Fibroblast of lung (primary cell): ENCODE measurements at regions not wholly inside any gene's neighbourhood (a gene's known extent, or its start where the extent isn't known, plus 50 kb on each side); places are given as distances from the start of the nearest gene placed in this dataset.

Experiments used
- DNase-seq, 2 donors: peaks; one replicate each; pipeline versions ENCODE4 v3.0.0 to v3.0.0-alpha.2; 2010; ENCODE audit warnings: low read depth in 2 of 2
- H2AFZ ChIP-seq: 2 replicates; pipeline ENCODE4 v1.5.1; 2012; ENCODE audit warnings: low read length, control low read depth, inconsistent platforms
- H3K27ac ChIP-seq: 2 replicates; pipeline ENCODE4 v1.5.1; 2011; ENCODE audit warnings: low read length, control low read depth; ENCODE audit not compliant: insufficient read depth
- H3K27me3 ChIP-seq: 2 replicates; pipeline ENCODE4 v1.5.1; 2011; ENCODE audit warnings: mild to moderate bottlenecking, low read length; ENCODE audit not compliant: control insufficient read depth, insufficient read depth
- H3K36me3 ChIP-seq: 2 replicates; pipeline ENCODE4 v1.5.1; 2011; ENCODE audit warnings: low read length; ENCODE audit not compliant: control insufficient read depth, insufficient read depth
- H3K4me1 ChIP-seq: 2 replicates; pipeline ENCODE4 v1.5.1; 2011; ENCODE audit warnings: low read length; ENCODE audit not compliant: control insufficient read depth, insufficient read depth; ENCODE audit errors: extremely low read depth
- H3K4me2 ChIP-seq: 2 replicates; pipeline ENCODE4 v1.5.1; 2011; ENCODE audit warnings: low read length, control low read depth; ENCODE audit not compliant: insufficient read depth; ENCODE audit errors: extremely low read depth
- H3K4me3 ChIP-seq, 4 experiments: fragments of 200-600 bp in 1 of 4; sonication (generic) in 1 of 4; replicated peaks in 1 of 4; 2 replicates each; pipeline ENCODE4 v1.5.1; 2011 to 2016; ENCODE audit warnings: low read length in 4 of 4, low read depth in 3 of 4, mild to moderate bottlenecking in 3 of 4, control low read depth in 2 of 4, inconsistent platforms in 1 of 4, mixed read lengths in 1 of 4; ENCODE audit not compliant: insufficient read depth in 1 of 4; ENCODE audit errors: control extremely low read depth in 1 of 4
- H3K79me2 ChIP-seq: 2 replicates; pipeline ENCODE4 v1.5.1; 2012; ENCODE audit warnings: mild to moderate bottlenecking, low read length, inconsistent platforms; ENCODE audit not compliant: control insufficient read depth, insufficient read depth
- H3K9ac ChIP-seq: 2 replicates; pipeline ENCODE4 v1.5.1; 2011; ENCODE audit warnings: mild to moderate bottlenecking, low read length, control low read depth; ENCODE audit not compliant: insufficient read depth
- H3K9me3 ChIP-seq: 2 replicates; pipeline ENCODE4 v1.5.1; 2012; ENCODE audit warnings: low read depth, low read length; ENCODE audit not compliant: control insufficient read depth, insufficient read depth
- H4K20me1 ChIP-seq: 2 replicates; pipeline ENCODE4 v1.5.1; 2011; ENCODE audit warnings: low read length; ENCODE audit not compliant: control insufficient read depth, insufficient read depth; ENCODE audit errors: extremely low read depth
- CTCF ChIP-seq, 2 donors: IDR thresholded peaks in 1 of 2; conservative IDR thresholded peaks in 1 of 2; 1 replicate in 1 of 2; 2 replicates in 1 of 2; pipeline ENCODE4 v1.5.1; 2011 to 2012; ENCODE audit warnings: low read length in 2 of 2, control low read depth in 1 of 2, inconsistent platforms in 1 of 2, low read depth in 1 of 2, mild to moderate bottlenecking in 1 of 2
- EZH2 ChIP-seq: IDR thresholded peaks from 2 replicates; pipeline ENCODE4 v1.5.1; 2012; ENCODE audit warnings: low read length, control low read depth, mild to moderate bottlenecking; ENCODE audit errors: missing control alignments

GRCh38 chr4:36587909-36588472 lies 306.6 kb downstream of the DTHD1 start:
- no peak overlapping the region for H3K9ac ChIP-seq
- no peak overlapping the region for H3K4me2 ChIP-seq
- H3K9me3 ChIP-seq: no peaks in the 10 kb centered on the region
- H3K27ac ChIP-seq: no peak overlapping the region
- DNase-seq: no peak
- no peaks in the 10 kb centered on the region for H3K36me3 ChIP-seq
- no peak overlapping the region for H3K4me3 ChIP-seq
- H4K20me1 ChIP-seq: no peaks in the 10 kb centered on the region
- H3K79me2 ChIP-seq: no peaks in the 10 kb centered on the region
- H3K27me3 ChIP-seq: no peaks in the 10 kb centered on the region
- TF ChIP-seq EZH2 (no peak), CTCF (conservative IDR thresholded peaks at IDR 0.05 in 1 of 2, IDR thresholded peaks at IDR 0.05 in 1 of 2; ENCODE audit: low read depth in 1 of 2, low read length in 2 of 2) (no peak)
- no peak overlapping the region for H2AFZ ChIP-seq
- H3K4me1 ChIP-seq: no peaks in the 10 kb centered on the region

GRCh38 chr4:36590343-36590742 lies 308.9 kb downstream of the DTHD1 start:
- Histone ChIP-seq H2AFZ (no peak overlapping the region), H3K4me2 (no peak overlapping the region), H3K9me3 (no peaks in the 10 kb centered on the region), H3K4me1 (no peaks in the 10 kb centered on the region), H4K20me1 (no peaks in the 10 kb centered on the region), H3K36me3 (no peaks in the 10 kb centered on the region), H3K27me3 (no peaks in the 10 kb centered on the region), H3K79me2 (no peaks in the 10 kb centered on the region), H3K27ac (no peak overlapping the region), H3K9ac (no peak overlapping the region), H3K4me3 (no peak overlapping the region)
- TF ChIP-seq CTCF (conservative IDR thresholded peaks at IDR 0.05 in 1 of 2, IDR thresholded peaks at IDR 0.05 in 1 of 2; ENCODE audit: low read depth in 1 of 2, low read length in 2 of 2): no peak
- no peak for TF ChIP-seq EZH2
- DNase-seq: no peak

- Histone ChIP-seq H3K9me3 (no peaks in the 10 kb centered on the region), H3K4me3 (no peak overlapping the region), H3K79me2 (no peaks in the 10 kb centered on the region), H3K4me2 (no peak overlapping the region), H2AFZ (no peak overlapping the region), H3K27me3 (no peaks in the 10 kb centered on the region), H3K4me1 (no peaks in the 10 kb centered on the region), H3K36me3 (no peaks in the 10 kb centered on the region), H3K9ac (no peak overlapping the region), H3K27ac (no peak overlapping the region), H4K20me1 (no peaks in the 10 kb centered on the region)
- TF ChIP-seq EZH2 (no peak), CTCF (conservative IDR thresholded peaks at IDR 0.05 in 1 of 2, IDR thresholded peaks at IDR 0.05 in 1 of 2; ENCODE audit: low read depth in 1 of 2, low read length in 2 of 2) (no peak)
- peak; percentile 0 to 2 for DNase-seq
Measured at GRCh38 chr4:36601864-36602495, 320.6 kb downstream of the DTHD1 start.
